ENCODE measurements at regions not wholly inside any gene's neighbourhood (a gene's known extent, or its start where the extent isn't known, plus 50 kb on each side); places are given as distances from the start of the nearest gene placed in this dataset.
A peak's percentile ranks its signal among the peaks of the same experiment; 100 is the strongest.

- no peak for DNase-seq
These were observed 141.5 kb upstream of the ADAMTS9 start for GRCh38 chr3:64829331-64829730.

- no peak for DNase-seq
These were observed 140.5 kb upstream of the ADAMTS9 start for GRCh38 chr3:64828276-64828675.

GRCh38 chr3:64827431-64827830 is 139.6 kb upstream of the ADAMTS9 start:
- no peak for DNase-seq

GRCh38 chr3:64827019-64827418 is 139.2 kb upstream of the ADAMTS9 start:
- no peak for DNase-seq

- DNase-seq: peak in 2 of 3 experiments; percentile 12 to 49
These were observed 137.8 kb upstream of the ADAMTS9 start for GRCh38 chr3:64825404-64826120.

GRCh38 chr3:64824394-64824909 is 136.7 kb upstream of the ADAMTS9 start:
- DNase-seq: no peak

GRCh38 chr3:64818196-64818595 is 130.4 kb upstream of the ADAMTS9 start:
- no peak for DNase-seq

GRCh38 chr3:64816355-64816754 is 128.6 kb upstream of the ADAMTS9 start:
- no peak for DNase-seq

- no peak for DNase-seq
These were observed 128.0 kb upstream of the ADAMTS9 start for GRCh38 chr3:64815789-64816188.

GRCh38 chr3:64815195-64815631 is 127.4 kb upstream of the ADAMTS9 start:
- DNase-seq: peak in 1 of 3 experiments; percentile 4

GRCh38 chr3:64814351-64814750 is 126.6 kb upstream of the ADAMTS9 start:
- DNase-seq: peak in 1 of 3 experiments; percentile 3

GRCh38 chr3:64813326-64813725 is 125.5 kb upstream of the ADAMTS9 start:
- DNase-seq: peak in 1 of 3 experiments; percentile 40

GRCh38 chr3:64809086-64809485 is 121.3 kb upstream of the ADAMTS9 start:
- no peak for DNase-seq

- no peak for DNase-seq
These were observed 120.3 kb upstream of the ADAMTS9 start for GRCh38 chr3:64808061-64808460.

GRCh38 chr3:64806668-64807605 is 119.1 kb upstream of the ADAMTS9 start:
- DNase-seq: no peak

- no peak for DNase-seq
These were observed 118.2 kb upstream of the ADAMTS9 start for GRCh38 chr3:64805978-64806377.

- DNase-seq: no peak
These were observed 117.4 kb upstream of the ADAMTS9 start for GRCh38 chr3:64805248-64805647.

- DNase-seq: no peak
These were observed 115.7 kb upstream of the ADAMTS9 start for GRCh38 chr3:64803469-64803868.

GRCh38 chr3:64802460-64802859 is 114.7 kb upstream of the ADAMTS9 start:
- DNase-seq: no peak

GRCh38 chr3:64801856-64802255 is 114.1 kb upstream of the ADAMTS9 start:
- DNase-seq: no peak

GRCh38 chr3:64799606-64800005 is 111.8 kb upstream of the ADAMTS9 start:
- DNase-seq: no peak

GRCh38 chr3:64798316-64798715 is 110.5 kb upstream of the ADAMTS9 start:
- no peak for DNase-seq

- DNase-seq: no peak
These were observed 109.0 kb upstream of the ADAMTS9 start for GRCh38 chr3:64796607-64797399.

Measured in NCI-H1417 (cell line).